Fibroblast of skin of left quadriceps (primary cell): ENCODE measurements at regions not wholly inside any gene's neighbourhood (a gene's known extent, or its start where the extent isn't known, plus 50 kb on each side); places are given as distances from the start of the nearest gene placed in this dataset.

Source experiments
- DNase-seq, 2 experiments: peaks; one replicate each; pipeline ENCODE4 v3.0.0-alpha.2; 2013; ENCODE audit warnings: low read depth in 2 of 2

- DNase-seq: no peak
Observed at GRCh38 chr15:60057554-60057953, 53.4 kb downstream of the FOXB1 start.

- no peak for DNase-seq
Observed at GRCh38 chr15:60059186-60059585, 55.1 kb downstream of the FOXB1 start.

GRCh38 chr15:60061758-60062157 is 57.6 kb downstream of the FOXB1 start:
- DNase-seq: no peak

- DNase-seq: no peak
Observed at GRCh38 chr15:60062826-60063225, 58.7 kb downstream of the FOXB1 start.

GRCh38 chr15:60065951-60066350 is 61.8 kb downstream of the FOXB1 start:
- no peak for DNase-seq

- peak; percentile 71 to 72 for DNase-seq
Observed at GRCh38 chr15:60070838-60071493, 66.9 kb downstream of the FOXB1 start.

- no peak for DNase-seq
Observed at GRCh38 chr15:60072826-60073465, 68.8 kb downstream of the FOXB1 start.

- DNase-seq: no peak
Observed at GRCh38 chr15:60073466-60073840, 69.3 kb downstream of the FOXB1 start.

- DNase-seq: no peak
Observed at GRCh38 chr15:60074181-60074885, 70.2 kb downstream of the FOXB1 start.

GRCh38 chr15:60076045-60076444 is 71.9 kb downstream of the FOXB1 start:
- no peak for DNase-seq

- no peak for DNase-seq
Observed at GRCh38 chr15:60076582-60077276, 72.6 kb downstream of the FOXB1 start.

- no peak for DNase-seq
Observed at GRCh38 chr15:60077581-60078359, 73.7 kb downstream of the FOXB1 start.

GRCh38 chr15:60079210-60079609 is 75.1 kb downstream of the FOXB1 start:
- no peak for DNase-seq

- no peak for DNase-seq
Observed at GRCh38 chr15:60081976-60082375, 77.9 kb downstream of the FOXB1 start.

- DNase-seq: no peak
Observed at GRCh38 chr15:60083318-60083717, 79.2 kb downstream of the FOXB1 start.

- DNase-seq: no peak
Observed at GRCh38 chr15:60086681-60087429, 82.7 kb downstream of the FOXB1 start.

- DNase-seq: no peak
Observed at GRCh38 chr15:60087561-60087960, 83.5 kb downstream of the FOXB1 start.

GRCh38 chr15:60090747-60091146 is 86.6 kb downstream of the FOXB1 start:
- no peak for DNase-seq

- DNase-seq: peak in 1 of 2 experiments; percentile 34
Observed at GRCh38 chr15:60091157-60091556, 87.0 kb downstream of the FOXB1 start.

GRCh38 chr15:60091911-60092310 is 87.8 kb downstream of the FOXB1 start:
- no peak for DNase-seq
